ENCODE measurements at regions not wholly inside any gene's neighbourhood (a gene's known extent, or its start where the extent isn't known, plus 50 kb on each side); places are given as distances from the start of the nearest gene placed in this dataset.

DNA sequence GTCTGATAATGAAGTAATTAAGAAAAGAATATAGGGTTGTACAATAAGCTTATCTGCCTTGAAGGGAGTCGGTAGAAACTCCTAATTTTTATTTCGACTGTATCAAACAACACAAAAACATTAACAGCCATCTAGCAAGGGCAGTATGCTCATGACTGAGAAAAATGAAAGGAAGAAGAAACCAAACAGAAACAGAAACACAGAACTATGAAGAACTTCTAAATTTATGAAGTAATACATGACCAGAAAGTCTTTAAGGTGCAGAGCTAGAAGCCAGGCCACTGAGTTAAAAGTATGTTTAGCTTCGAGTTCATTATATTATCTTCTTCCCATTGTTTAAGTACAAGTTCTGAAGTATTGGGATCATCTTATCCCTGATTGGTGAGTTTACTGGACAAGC, 367.3 kb upstream of the C9orf72 start:
- Histone ChIP-seq H3K4me1 (no peaks in the 10 kb centered on the region), H3K4me3 (no peak overlapping the region), H3K27me3 (no peaks in the 10 kb centered on the region), H3K36me3 (no peaks in the 10 kb centered on the region), H3K27ac (no peak overlapping the region), H3K9me3 (no peaks in the 10 kb centered on the region)
- WGBS, 2 donors: 80 to 88% methylated on average over 3 of the region's 3 CpGs
- intact Hi-C loops (cut with DNase I): no loop called here
- TF ChIP-seq POLR2A (IDR thresholded peaks at IDR 0.05) (no peak), POLR2AphosphoS5 (IDR thresholded peaks at IDR 0.05) (no peak), EP300 (IDR thresholded peaks at IDR 0.05) (no peak)
- TF ChIP-seq, protein P1, sequence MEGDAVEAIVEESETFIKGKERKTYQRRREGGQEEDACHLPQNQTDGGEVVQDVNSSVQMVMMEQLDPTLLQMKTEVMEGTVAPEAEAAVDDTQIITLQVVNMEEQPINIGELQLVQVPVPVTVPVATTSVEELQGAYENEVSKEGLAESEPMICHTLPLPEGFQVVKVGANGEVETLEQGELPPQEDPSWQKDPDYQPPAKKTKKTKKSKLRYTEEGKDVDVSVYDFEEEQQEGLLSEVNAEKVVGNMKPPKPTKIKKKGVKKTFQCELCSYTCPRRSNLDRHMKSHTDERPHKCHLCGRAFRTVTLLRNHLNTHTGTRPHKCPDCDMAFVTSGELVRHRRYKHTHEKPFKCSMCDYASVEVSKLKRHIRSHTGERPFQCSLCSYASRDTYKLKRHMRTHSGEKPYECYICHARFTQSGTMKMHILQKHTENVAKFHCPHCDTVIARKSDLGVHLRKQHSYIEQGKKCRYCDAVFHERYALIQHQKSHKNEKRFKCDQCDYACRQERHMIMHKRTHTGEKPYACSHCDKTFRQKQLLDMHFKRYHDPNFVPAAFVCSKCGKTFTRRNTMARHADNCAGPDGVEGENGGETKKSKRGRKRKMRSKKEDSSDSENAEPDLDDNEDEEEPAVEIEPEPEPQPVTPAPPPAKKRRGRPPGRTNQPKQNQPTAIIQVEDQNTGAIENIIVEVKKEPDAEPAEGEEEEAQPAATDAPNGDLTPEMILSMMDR (IDR thresholded peaks at IDR 0.05): no peak
- DNase-seq: no peak

DNA sequence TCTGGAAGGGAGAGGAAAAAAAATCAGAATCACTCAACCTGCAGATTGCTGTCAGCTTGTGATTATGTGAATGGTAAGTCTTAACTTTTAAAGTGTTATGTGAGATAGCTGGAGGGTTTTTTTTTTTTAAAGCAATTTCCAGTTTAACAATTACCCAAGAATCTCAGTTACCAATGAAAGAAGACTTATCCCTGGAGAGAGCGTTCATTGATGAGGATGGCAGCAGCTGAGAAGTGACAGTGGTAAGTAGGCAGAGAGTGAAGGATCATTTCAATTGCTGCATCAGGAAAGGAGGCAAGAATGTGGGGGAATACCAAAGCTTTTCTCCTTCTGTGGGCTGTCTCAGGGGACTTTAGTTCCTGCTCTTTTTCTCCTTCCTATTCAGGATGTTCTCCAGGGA, 370.2 kb upstream of the C9orf72 start:
- WGBS, 2 donors: 58 to 75% methylated on average over 1 of the region's 1 CpG
- TF ChIP-seq, protein P1 (IDR thresholded peaks at IDR 0.05): no peak
- no peak for TF ChIP-seq POLR2AphosphoS5 (IDR thresholded peaks at IDR 0.05)
- no peak for TF ChIP-seq POLR2A (IDR thresholded peaks at IDR 0.05)
- no peak for TF ChIP-seq EP300 (IDR thresholded peaks at IDR 0.05)
- H3K27me3 ChIP-seq: no peaks in the 10 kb centered on the region
- no peaks in the 10 kb centered on the region for H3K36me3 ChIP-seq
- DNase-seq: no peak
- intact Hi-C loops (cut with DNase I): no loop called here
- H3K9me3 ChIP-seq: no peaks in the 10 kb centered on the region
- H3K4me3 ChIP-seq: no peak overlapping the region
- H3K27ac ChIP-seq: no peak overlapping the region
- H3K4me1 ChIP-seq: no peaks in the 10 kb centered on the region

DNA sequence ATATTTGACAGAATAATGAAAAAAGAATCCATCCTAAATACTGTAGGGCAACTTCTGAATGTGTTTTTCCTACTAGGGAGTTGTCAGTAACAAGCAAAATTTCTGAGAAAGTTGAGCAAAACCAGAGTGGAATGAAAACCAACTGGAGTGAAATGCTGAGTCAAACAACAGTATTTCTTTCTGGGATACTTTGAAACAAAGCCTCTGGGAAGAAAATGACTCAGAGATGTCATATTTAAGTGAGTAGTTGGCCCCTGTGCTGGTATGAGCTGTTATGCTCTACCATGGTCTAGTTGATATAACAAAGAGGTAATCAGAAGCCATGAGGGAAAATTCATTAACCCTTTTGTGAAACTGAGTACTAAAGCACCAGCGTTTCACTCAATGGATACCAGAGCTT, 372.1 kb upstream of the C9orf72 start:
- WGBS, 2 donors: 39 to 51% methylated on average over 1 of the region's 1 CpG
- no peaks in the 10 kb centered on the region for H3K4me1 ChIP-seq

DNA sequence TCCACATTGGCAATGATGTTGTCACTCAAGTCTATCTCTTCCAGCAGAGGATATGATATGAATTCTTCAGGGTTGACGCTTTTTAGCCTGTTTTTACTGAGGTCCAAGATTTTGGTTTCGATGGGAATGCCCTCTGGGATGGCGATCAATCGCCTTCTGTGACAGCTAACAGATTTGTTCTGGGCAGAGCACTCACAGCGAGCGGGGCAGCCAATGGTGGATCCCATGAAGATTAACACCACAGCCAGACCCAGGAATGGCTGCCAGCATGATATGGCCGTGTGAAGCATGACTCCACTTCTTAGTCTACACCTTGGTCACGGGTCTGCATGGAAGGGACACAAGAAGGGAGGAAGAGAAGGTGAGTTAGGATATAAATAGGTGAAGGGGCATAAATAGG, 377.1 kb upstream of the C9orf72 start:
- H3K27ac ChIP-seq: no peak overlapping the region
- 87 to 90% methylated on average over 8 of the region's 8 CpGs for WGBS, 2 donors

More for the DNA sequence above, 372.1 kb upstream of the C9orf72 start:
- no peak for TF ChIP-seq POLR2AphosphoS5 (IDR thresholded peaks at IDR 0.05)
- DNase-seq: no peak
- H3K9me3 ChIP-seq: no peaks in the 10 kb centered on the region
- H3K27me3 ChIP-seq: no peaks in the 10 kb centered on the region
- H3K27ac ChIP-seq: no peak overlapping the region
- H3K36me3 ChIP-seq: no peaks in the 10 kb centered on the region
- intact Hi-C loops (cut with DNase I): no loop called here
- no peak overlapping the region for H3K4me3 ChIP-seq

DNA sequence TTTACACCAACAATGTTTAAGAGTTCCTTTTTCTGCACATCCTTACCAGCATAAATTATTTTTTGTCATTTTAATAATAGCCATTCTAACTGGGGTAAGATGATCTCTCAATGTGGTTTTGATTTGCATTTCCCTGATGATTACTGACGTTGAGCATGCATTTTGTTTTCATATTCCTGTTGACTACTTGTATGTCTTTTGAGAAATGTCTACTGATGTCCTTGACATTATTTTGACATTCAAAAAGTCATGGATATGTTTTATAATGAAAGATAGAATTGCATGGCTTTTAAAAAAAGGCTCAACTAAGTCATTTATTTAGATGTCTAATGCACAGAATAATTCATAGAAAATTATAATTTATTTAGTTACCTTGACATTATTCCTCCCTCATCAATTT, 381.6 kb upstream of the C9orf72 start:
- Histone ChIP-seq H3K9me3 (no peaks in the 10 kb centered on the region), H3K27me3 (no peaks in the 10 kb centered on the region), H3K27ac (no peak overlapping the region), H3K36me3 (no peaks in the 10 kb centered on the region), H3K4me1 (no peaks in the 10 kb centered on the region), H3K4me3 (no peak overlapping the region)
- WGBS, 2 donors: 32 to 53% methylated on average over 1 of the region's 1 CpG
- intact Hi-C loops (cut with DNase I): no loop called here
- TF ChIP-seq, protein P1 (IDR thresholded peaks at IDR 0.05): no peak
- TF ChIP-seq EP300 (IDR thresholded peaks at IDR 0.05): no peak
- no peak for TF ChIP-seq POLR2AphosphoS5 (IDR thresholded peaks at IDR 0.05)
- TF ChIP-seq POLR2A (IDR thresholded peaks at IDR 0.05): no peak
- no peak for DNase-seq

More for the DNA sequence above, 377.1 kb upstream of the C9orf72 start:
- H3K36me3 ChIP-seq: no peaks in the 10 kb centered on the region
- intact Hi-C loops (cut with DNase I): no loop called here
- no peaks in the 10 kb centered on the region for H3K9me3 ChIP-seq
- no peak overlapping the region for H3K4me3 ChIP-seq
- no peak for TF ChIP-seq POLR2AphosphoS5 (IDR thresholded peaks at IDR 0.05)
- TF ChIP-seq EP300 (IDR thresholded peaks at IDR 0.05): no peak
- TF ChIP-seq POLR2A (IDR thresholded peaks at IDR 0.05): no peak
- TF ChIP-seq, protein P1 (IDR thresholded peaks at IDR 0.05): no peak
- no peak for DNase-seq
- H3K27me3 ChIP-seq: no peaks in the 10 kb centered on the region
- H3K4me1 ChIP-seq: no peaks in the 10 kb centered on the region

Measured in sigmoid colon (tissue), 6 donors.